Body of pancreas (tissue), 4 donors: ENCODE measurements at regions not wholly inside any gene's neighbourhood (a gene's known extent, or its start where the extent isn't known, plus 50 kb on each side); places are given as distances from the start of the nearest gene placed in this dataset.

Experiments used
- POLR2A ChIP-seq, 3 donors: fragments of 450-650 bp; IDR thresholded peaks; one replicate each; pipeline ENCODE4 v1.6.1; 2016; ENCODE audit warnings: antibody characterized with exemption in 3 of 3, mild to moderate bottlenecking in 2 of 3
- TF ChIP-seq, protein P1 (sequence below), 7 experiments: fragments of 450-650 bp in 4 of 7; fragments of 200-600 bp in 3 of 7; sonication (generic) in 3 of 7; IDR thresholded peaks; one replicate each; pipeline ENCODE4 v1.5.1; 2016 to 2019; ENCODE audit warnings: antibody characterized with exemption in 7 of 7

DNA sequence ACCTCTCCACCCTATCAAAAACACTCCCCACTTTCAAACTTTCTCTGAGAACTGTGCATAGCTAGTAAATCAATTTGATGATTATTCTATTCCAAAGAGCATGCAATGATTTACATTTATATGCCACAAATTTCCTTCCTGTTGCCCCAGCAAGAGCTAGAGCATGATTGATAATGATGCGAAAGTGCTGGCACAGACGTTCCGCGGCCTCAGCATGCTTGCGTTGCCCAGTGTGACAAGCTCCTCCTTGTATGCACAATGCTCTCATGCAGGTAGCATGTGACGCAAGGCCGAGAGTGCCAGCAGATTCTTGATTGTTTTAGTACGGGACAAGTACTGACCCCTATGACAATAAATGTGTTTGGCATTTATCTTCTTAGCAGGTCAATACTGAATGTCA, 696.3 kb upstream of the SLC35B3 start:
- TF ChIP-seq POLR2A (IDR thresholded peaks at IDR 0.05) = no peak
- TF ChIP-seq, protein P1, sequence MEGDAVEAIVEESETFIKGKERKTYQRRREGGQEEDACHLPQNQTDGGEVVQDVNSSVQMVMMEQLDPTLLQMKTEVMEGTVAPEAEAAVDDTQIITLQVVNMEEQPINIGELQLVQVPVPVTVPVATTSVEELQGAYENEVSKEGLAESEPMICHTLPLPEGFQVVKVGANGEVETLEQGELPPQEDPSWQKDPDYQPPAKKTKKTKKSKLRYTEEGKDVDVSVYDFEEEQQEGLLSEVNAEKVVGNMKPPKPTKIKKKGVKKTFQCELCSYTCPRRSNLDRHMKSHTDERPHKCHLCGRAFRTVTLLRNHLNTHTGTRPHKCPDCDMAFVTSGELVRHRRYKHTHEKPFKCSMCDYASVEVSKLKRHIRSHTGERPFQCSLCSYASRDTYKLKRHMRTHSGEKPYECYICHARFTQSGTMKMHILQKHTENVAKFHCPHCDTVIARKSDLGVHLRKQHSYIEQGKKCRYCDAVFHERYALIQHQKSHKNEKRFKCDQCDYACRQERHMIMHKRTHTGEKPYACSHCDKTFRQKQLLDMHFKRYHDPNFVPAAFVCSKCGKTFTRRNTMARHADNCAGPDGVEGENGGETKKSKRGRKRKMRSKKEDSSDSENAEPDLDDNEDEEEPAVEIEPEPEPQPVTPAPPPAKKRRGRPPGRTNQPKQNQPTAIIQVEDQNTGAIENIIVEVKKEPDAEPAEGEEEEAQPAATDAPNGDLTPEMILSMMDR (IDR thresholded peaks at IDR 0.05) = no peak
